Ascending aorta (tissue), 2 donors: ENCODE measurements at regions not wholly inside any gene's neighbourhood (a gene's known extent, or its start where the extent isn't known, plus 50 kb on each side); places are given as distances from the start of the nearest gene placed in this dataset.

ENCODE experiments used
- DNase-seq, 2 donors: peaks; one replicate each; pipeline ENCODE4 v3.0.0-alpha.2; 2019; ENCODE audit warnings: low spot score in 2 of 2
- H3K27ac ChIP-seq, 2 donors: fragments of 200-600 bp; sonication (generic); one replicate each; pipeline ENCODE4 v1.5.1; 2016 to 2017; ENCODE audit warnings: mild to moderate bottlenecking in 1 of 2
- H3K27me3 ChIP-seq: fragments of 200-600 bp; sonication (generic); one replicate; pipeline ENCODE4 v1.5.1; 2017
- H3K36me3 ChIP-seq, 2 donors: fragments of 200-600 bp; sonication (generic); one replicate each; pipeline ENCODE4 v1.5.1; 2016
- H3K4me1 ChIP-seq, 2 donors: fragments of 200-600 bp; sonication (generic); one replicate each; pipeline ENCODE4 v1.5.1; 2016 to 2017; ENCODE audit warnings: mild to moderate bottlenecking in 1 of 2
- H3K4me3 ChIP-seq, 2 donors: fragments of 200-600 bp; sonication (generic); one replicate each; pipeline ENCODE4 v1.5.1; 2016 to 2017; ENCODE audit warnings: mild to moderate bottlenecking in 1 of 2
- H3K9me3 ChIP-seq, 2 donors: fragments of 200-600 bp; sonication (generic); one replicate each; pipeline ENCODE4 v1.5.1; 2016
- CTCF ChIP-seq, 3 experiments: fragments of 200-600 bp in 2 of 3; fragments of 450-650 bp in 1 of 3; sonication (generic) in 2 of 3; IDR thresholded peaks; one replicate each; pipeline ENCODE4 v1.5.1; 2016 to 2019; ENCODE audit warnings: antibody characterized with exemption in 3 of 3, mild to moderate bottlenecking in 1 of 3, moderate library complexity in 1 of 3
- intact Hi-C: fragments of 100-400 bp; cut with DNase I; formaldehyde crosslinking; loops from one replicate; pipeline ENCODE4 v1.15.1; 2023

- Histone ChIP-seq H3K4me1 (no peaks in the 10 kb centered on the region), H3K4me3 (no peak overlapping the region), H3K27me3 (no peaks in the 10 kb centered on the region), H3K36me3 (no peaks in the 10 kb centered on the region), H3K27ac (no peak overlapping the region), H3K9me3 (no peaks in the 10 kb centered on the region)
- no peak for DNase-seq
- TF ChIP-seq CTCF (IDR thresholded peaks at IDR 0.05): no peak
- intact Hi-C loops: no loop called here
Measured at GRCh38 chr7:41809529-41809939, 106.6 kb upstream of the INHBA start.

DNA sequence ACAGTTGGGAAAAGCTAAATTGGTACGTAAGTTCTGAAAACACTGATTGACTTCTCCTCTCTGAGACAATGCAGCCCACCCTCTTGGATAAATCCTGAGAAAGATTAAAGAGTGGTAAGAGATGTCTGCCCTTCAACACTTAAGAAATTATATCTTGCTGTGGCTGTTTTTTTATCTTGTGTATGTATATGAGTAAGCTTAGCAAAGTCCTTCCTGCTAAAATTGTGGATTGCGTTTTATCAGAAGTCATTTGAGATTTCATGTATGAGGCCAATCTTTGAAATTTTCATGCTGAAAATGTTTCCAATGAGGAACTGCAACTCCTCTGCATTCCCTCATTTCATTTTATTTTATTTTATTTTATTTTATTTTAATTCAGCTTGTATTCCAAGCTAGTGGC is 106.2 kb upstream of the INHBA start:
- H3K4me1 ChIP-seq: no peaks in the 10 kb centered on the region
- H3K4me3 ChIP-seq: no peak overlapping the region
- no peak for DNase-seq
- H3K27ac ChIP-seq: no peak overlapping the region
- no peaks in the 10 kb centered on the region for H3K27me3 ChIP-seq
- H3K36me3 ChIP-seq: no peaks in the 10 kb centered on the region
- intact Hi-C loops: no loop called here
- no peak for TF ChIP-seq CTCF (IDR thresholded peaks at IDR 0.05)
- no peaks in the 10 kb centered on the region for H3K9me3 ChIP-seq

DNA sequence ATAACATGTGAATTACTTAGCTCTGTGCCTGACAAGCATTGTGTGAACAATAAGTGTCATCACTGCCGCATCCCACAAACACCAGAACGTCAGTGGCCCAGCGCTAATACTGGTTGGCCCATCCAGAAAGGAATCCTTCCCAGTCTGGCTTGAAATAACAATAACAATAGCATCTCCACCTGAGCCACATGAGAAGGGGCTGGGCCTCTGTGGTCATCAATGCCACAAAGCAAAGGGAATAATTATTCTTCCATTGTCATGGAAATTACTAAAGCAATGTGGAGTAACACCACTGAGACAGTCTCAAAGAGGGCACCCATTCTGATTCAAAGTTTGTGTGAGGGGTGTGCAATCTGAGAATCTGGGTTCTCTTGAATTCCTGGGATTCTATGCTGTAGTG is 105.7 kb upstream of the INHBA start:
- Histone ChIP-seq H3K36me3 (no peaks in the 10 kb centered on the region), H3K27ac (no peak overlapping the region), H3K9me3 (no peaks in the 10 kb centered on the region), H3K4me3 (no peak overlapping the region), H3K27me3 (no peaks in the 10 kb centered on the region), H3K4me1 (no peaks in the 10 kb centered on the region)
- intact Hi-C loops: no loop called here
- DNase-seq: no peak
- no peak for TF ChIP-seq CTCF (IDR thresholded peaks at IDR 0.05)

DNA sequence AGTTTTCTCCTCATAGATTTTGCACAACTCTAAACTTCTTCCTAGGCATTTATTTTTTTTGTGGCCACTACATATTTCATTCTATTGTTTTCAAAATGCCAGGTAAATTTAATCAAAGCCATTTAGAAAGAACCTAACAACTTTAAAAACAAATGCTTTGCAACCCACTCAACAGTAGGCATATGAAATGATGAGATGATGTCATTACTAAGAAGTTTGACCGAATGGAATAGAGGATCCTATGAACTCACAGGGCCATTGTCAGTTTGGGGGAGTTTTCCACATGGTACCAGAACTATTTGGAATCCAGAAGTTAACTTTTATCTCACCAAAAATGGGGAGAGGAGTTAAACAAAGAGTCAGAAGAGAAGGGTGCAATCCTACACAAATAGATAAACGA is 100.7 kb upstream of the INHBA start:
- Histone ChIP-seq H3K9me3 (no peaks in the 10 kb centered on the region), H3K36me3 (no peaks in the 10 kb centered on the region), H3K27me3 (no peaks in the 10 kb centered on the region), H3K27ac (no peak overlapping the region), H3K4me3 (no peak overlapping the region), H3K4me1 (peaks cover 3 to 8% of the 10 kb centered on the region in 2 donors)
- DNase-seq: no peak
- intact Hi-C loops: no loop called here
- TF ChIP-seq CTCF (IDR thresholded peaks at IDR 0.05): no peak

- DNase-seq: no peak
- intact Hi-C loops: no loop called here
- no peak overlapping the region for H3K4me3 ChIP-seq
- peaks cover 3 to 11% of the 10 kb centered on the region in 2 donors for H3K4me1 ChIP-seq
- no peak for TF ChIP-seq CTCF (IDR thresholded peaks at IDR 0.05)
- no peak overlapping the region for H3K27ac ChIP-seq
- no peaks in the 10 kb centered on the region for H3K9me3 ChIP-seq
- no peaks in the 10 kb centered on the region for H3K27me3 ChIP-seq
- H3K36me3 ChIP-seq: no peaks in the 10 kb centered on the region
Measured at GRCh38 chr7:41796331-41796730, 93.4 kb upstream of the INHBA start.

DNA sequence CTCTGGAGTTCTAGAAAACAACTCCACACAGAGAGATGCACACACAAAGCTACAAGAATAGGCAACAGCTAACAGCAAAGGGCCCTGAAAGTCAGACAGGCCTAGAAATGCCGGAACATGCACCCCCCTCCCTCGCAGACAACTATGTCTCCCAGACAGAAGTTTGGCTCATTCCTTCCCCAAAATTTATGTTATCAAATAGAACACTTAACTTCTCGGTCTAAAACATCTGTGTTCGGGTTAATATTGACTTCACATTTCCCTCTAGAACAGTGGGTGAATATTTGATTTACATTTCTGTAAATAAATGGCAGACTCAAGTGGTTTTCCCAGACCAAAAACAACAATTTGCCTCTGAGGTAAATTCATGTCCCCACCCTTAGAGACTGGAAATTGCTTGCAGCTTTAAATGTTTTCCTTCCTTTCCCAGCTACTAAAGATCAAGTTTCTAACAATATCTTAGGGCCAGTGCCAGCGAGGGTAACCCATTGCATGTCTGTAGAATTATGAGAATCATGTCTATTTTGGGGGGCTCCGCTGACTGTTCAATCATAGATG is 92.5 kb upstream of the INHBA start:
- Histone ChIP-seq H3K36me3 (no peaks in the 10 kb centered on the region), H3K4me1 (peaks cover 3 to 11% of the 10 kb centered on the region in 2 donors), H3K4me3 (no peak overlapping the region), H3K9me3 (no peaks in the 10 kb centered on the region), H3K27me3 (no peaks in the 10 kb centered on the region), H3K27ac (no peak overlapping the region)
- no peak for TF ChIP-seq CTCF (IDR thresholded peaks at IDR 0.05)
- no peak for DNase-seq
- intact Hi-C loops: no loop called here
